GM19455 (cell line): ENCODE measurements at regions not wholly inside any gene's neighbourhood (a gene's known extent, or its start where the extent isn't known, plus 50 kb on each side); places are given as distances from the start of the nearest gene placed in this dataset.

Experiments used
- ATAC-seq: cut with Tn5 transposase; IDR thresholded peaks from one replicate; pipeline ENCODE4 v1.9.1; 2021; ENCODE audit not compliant: unreplicated experiment

- no peak for ATAC-seq
Measured at GRCh38 chr13:68199271-68199670, 969.1 kb upstream of the PCDH9 start.

GRCh38 chr13:68190818-68191217 is 960.7 kb upstream of the PCDH9 start:
- ATAC-seq = no peak

- no peak for ATAC-seq
Measured at GRCh38 chr13:68185444-68186141, 955.5 kb upstream of the PCDH9 start.

GRCh38 chr13:68176475-68176874 is 946.3 kb upstream of the PCDH9 start:
- ATAC-seq = no peak

DNA sequence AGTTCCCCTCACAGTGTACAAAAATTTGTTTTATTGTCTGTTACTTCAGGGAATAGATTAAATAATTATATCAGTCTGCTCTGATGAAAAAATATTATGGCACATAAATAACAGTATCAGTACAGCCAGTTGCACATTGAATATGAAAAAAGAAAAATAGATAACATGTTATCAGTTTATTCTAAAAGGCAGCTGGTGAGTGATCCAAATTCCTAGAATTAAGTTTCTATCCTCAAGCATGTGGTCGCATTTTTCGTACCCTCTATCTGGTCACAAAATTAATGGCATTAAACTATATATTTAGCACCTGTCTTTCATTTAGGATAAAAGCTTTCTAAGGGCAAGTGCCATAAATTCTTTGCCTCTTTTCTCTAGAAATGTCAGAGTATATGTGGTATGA is 944.8 kb upstream of the PCDH9 start:
- ATAC-seq = no peak

- ATAC-seq = no peak
Measured at GRCh38 chr13:68173111-68173510, 943.0 kb upstream of the PCDH9 start.

- no peak for ATAC-seq
Measured at GRCh38 chr13:68170961-68171360, 940.8 kb upstream of the PCDH9 start.

DNA sequence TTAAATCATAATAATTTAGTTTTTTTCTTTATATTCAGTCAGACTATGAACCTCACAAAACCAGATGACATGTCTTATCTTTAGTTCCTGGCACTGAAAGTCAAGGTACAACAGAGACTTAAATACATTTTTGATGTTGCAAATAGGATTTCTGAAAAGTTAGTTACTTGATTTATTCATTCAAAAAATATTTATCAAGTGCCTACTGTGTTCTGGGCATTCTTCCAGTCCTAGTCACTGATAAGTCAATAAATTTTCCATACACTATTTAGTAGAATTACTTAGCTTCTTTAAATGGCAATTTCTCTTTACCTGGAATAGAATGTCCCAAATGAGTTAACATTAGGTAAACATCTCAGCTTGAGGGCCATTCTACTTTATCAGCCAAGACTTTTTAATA is 938.3 kb upstream of the PCDH9 start:
- no peak for ATAC-seq

DNA sequence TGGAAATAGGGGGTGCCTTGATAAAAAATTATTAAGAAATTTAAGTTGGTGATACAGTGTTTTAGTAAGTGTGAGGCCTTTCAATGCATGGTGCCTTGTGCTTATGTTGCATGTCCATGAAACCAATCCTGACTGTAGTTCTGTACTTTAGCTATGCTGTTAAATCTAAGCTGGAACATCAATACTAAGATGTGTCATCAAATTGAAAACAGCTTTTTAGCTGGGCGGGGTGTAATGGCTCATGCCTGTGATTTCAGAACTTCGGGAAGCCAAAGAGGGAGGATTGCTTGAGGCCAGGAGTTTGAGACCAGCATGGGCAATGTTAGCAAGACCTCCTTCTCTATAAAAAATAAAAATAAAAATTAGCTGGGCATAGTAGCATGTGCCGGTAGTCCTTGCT is 930.3 kb upstream of the PCDH9 start:
- ATAC-seq = no peak

DNA sequence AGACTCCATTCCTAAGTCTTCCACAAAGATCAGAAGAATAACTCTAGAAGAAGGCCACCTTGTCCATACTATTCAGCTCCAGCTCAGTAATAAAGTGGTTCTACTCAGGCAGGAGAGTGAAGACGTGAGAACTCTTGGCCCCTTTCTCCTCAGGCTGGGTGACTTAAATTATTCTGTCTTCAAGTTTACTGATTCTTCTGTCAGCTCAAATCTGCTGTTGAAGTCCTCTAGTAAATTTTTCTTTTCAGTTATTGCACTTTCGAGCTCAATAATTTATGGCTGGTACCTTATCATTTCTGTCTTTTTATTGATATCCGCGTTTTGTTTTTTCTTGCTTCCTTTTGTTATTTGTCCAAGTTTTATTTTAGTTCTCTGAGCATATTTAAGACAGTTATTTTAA is 922.3 kb upstream of the PCDH9 start:
- no peak for ATAC-seq

- ATAC-seq = no peak
Measured at GRCh38 chr13:68145852-68146251, 915.7 kb upstream of the PCDH9 start.

- no peak for ATAC-seq
Measured at GRCh38 chr13:68128297-68128915, 898.3 kb upstream of the PCDH9 start.

DNA sequence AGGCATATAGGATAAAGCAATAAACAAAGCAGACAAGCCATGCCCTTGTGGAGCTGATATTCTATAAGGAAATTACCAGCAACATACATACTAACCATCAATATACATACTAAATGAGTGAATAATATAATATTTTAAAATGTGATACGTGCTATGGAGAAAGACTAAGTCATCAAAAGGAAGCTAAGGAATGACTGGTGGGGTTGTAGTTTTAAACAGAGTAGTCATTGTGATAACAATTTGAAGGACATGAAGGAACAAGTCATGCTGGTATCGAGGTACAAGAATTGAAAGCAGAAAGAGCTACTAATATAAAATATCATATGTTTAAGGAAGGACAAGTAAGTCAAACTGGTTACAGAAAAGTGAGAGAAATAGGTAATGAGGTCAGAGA is 894.9 kb upstream of the PCDH9 start:
- ATAC-seq = no peak

DNA sequence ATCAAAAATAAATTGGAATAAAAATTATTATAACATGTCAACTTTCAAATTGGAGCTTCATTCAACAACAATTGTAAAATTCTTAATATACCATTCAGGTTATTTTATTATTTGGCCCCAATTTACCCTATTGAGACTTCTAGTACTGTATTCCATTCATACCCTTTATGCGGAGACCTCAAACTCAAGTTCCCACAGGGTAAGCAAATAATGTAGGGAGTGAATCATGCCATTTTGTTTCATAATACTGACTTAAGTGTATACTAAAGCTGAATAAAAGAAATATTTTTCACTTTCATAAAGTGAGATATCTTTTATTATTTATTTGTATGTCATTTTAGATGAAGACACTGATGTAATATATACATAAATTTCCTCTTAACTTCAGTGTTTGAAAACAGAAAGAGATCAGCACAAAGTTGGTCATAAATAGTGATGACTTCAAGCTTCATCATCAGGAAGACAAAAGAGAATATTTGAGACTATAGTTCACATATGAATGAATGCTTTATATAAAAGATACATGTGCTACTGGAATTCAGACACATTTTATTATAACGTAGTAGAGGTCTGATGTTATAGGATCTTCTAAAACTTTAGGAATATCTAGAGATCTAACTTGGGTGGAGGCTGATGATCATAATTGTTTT is 894.4 kb upstream of the PCDH9 start:
- no peak for ATAC-seq

- no peak for ATAC-seq
Measured at GRCh38 chr13:68110178-68110768, 880.1 kb upstream of the PCDH9 start.

DNA sequence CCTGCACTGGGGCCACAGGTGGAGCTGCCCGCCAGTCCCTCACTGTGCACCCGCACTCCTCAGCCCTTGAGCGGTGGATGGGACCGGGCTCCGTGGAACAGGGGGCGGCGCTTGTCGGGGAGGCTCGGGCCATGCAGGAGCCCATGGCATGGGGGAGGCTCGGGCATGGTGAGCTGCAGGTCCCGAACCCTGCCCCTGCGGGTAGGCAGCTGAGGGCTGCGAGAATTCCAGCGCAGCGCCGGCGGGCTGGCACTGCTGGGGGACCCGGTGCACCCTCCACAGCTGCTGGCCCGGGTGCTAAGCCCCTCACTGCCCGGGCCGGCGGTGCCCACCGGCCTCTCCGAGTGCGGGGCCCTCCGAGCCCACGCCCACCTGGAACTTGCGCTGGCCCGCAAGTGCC is 877.5 kb upstream of the PCDH9 start:
- ATAC-seq = no peak

- no peak for ATAC-seq
Measured at GRCh38 chr13:68099631-68100030, 869.5 kb upstream of the PCDH9 start.

- ATAC-seq = no peak
Measured at GRCh38 chr13:68081061-68081460, 850.9 kb upstream of the PCDH9 start.

DNA sequence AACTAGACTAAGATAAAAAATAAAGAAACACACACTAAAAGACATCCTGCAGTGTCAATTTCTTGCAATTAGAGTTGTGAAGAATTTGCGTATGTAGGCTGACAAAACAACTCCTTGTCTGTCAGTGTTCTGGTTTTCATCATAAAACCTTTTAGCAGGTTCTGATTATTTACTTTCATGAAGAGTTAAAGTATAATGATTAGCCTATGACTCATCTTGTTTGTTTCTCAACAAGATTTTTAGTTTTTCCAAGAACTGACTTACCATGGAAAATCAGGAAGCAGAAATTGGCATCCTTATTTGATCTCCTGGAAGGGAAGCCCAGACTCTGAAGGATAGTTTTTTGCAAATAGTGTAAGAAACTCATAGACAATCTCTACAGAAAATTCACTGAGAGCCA is 848.7 kb upstream of the PCDH9 start:
- ATAC-seq = no peak

- ATAC-seq = no peak
Measured at GRCh38 chr13:68078469-68078868, 848.3 kb upstream of the PCDH9 start.

GRCh38 chr13:68076046-68076445 is 845.9 kb upstream of the PCDH9 start:
- no peak for ATAC-seq

DNA sequence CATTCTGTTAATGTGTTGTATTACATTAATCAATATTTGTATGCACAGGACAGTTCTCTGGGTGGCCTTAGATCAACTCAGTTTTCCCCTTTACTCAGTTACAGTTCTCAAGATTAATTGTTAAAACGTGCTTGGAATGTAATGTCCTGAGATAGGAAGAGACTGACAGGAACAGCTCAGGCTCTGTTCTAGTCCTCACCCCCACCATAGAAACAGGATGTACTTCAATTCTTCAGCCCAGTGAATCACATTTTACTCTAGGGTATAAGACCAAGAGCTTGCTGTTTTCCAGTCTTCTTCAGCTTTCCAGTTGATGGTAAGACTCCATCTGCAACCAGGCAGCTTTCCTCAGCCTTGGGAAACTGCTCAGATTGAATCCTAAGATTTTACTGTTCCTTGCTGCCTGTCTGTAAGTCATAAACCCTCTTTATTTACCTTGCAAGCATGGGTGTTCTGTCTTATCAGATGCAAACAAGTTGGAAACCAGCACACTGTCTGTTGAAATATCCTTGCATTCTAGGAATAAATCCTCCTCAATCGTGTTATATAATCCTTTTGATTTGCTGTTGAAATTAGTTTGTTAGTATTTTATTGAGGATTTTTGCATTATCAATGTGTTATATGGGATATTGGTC is 836.9 kb upstream of the PCDH9 start:
- ATAC-seq = no peak
